ENCODE measurements at regions not wholly inside any gene's neighbourhood (a gene's known extent, or its start where the extent isn't known, plus 50 kb on each side); places are given as distances from the start of the nearest gene placed in this dataset.

DNA sequence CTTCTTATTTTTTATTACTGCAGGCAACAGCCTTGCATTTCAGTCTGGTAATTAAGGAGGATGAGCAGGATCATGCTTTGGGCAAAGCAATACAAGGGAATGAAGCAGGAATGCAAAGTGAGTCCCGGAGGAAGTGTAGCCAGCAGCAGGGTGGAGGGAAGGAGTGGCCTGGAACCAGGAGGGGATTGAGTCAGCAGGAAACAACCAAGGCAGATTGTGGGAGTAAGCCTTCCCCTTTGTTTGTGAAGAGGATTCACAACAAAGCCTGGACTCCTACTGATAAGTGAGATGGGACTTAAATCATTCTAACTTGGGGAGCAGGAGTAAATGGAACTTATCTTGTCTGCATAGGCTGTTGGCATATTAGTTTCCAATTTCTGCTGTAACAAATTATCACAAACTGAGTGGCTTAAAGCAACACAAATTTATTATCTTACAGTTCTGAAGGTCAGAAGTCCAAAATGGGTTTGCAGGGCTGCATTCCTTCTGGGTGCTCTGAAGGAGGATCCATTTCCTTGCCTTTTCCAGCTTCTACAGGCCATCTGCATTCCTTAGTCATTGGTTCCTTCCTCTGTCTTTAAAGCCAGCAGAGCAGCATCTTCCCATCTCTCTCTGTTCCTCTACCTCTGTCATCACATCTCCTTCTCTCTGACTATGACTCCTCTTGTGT lies 93.2 kb upstream of the AP1S2 start:
- Histone ChIP-seq H3K27me3 (ENCODE audit: insufficient read depth) (no peaks in the 10 kb centered on the region), H3K79me2 (ENCODE audit: insufficient read depth) (no peaks in the 10 kb centered on the region), H3K9ac (no peak overlapping the region), H4K20me1 (ENCODE audit: insufficient read depth) (no peaks in the 10 kb centered on the region), H3K4me2 (peak overlapping the region; percentile 56; the same call in 1 of the 2 replicates), H2AFZ (ENCODE audit: low read depth) (peak overlapping the region; percentile 90), H3K27ac (ENCODE audit: low read depth in 2 of 2, low read length in 1 of 2) (peak overlapping the region in 1 of 2 experiments; percentile 65; a peak in 2 of 4 replicates), H3F3A (replicated peaks; ENCODE audit: insufficient read depth) (peaks cover 5% of the 10 kb centered on the region), H3K36me3 (replicated peaks in 1 of 2; ENCODE audit: control insufficient read depth in 1 of 2, insufficient read depth in 2 of 2, low read length in 1 of 2) (no peaks in the 10 kb centered on the region), H3K4me1 (ENCODE audit: control insufficient read depth in 1 of 2, insufficient read depth in 2 of 2, low read depth in 1 of 2, low read length in 1 of 2) (peaks cover 0 to 4% of the 10 kb centered on the region in 2 experiments; a peak in 1 of 4 replicates), H3K4me3 (ENCODE audit: low read depth in 2 of 2, low read length in 1 of 2) (no peak overlapping the region), H3K9me2 (no peaks in the 10 kb centered on the region), H3K9me3 (no peaks in the 10 kb centered on the region)
- ChIA-PET POLR2A (no interaction called here), CTCF (no interaction called here)
- no peak for DNase-seq
- TF ChIP-seq JUND (IDR thresholded peaks at IDR 0.05) (peak; percentile 12; the same call in 1 of the 2 replicates), SIN3A (IDR thresholded peaks at IDR 0.05; ENCODE audit: borderline replicate concordance, low read depth, low read length) (no peak), TAF1 (IDR thresholded peaks at IDR 0.05; ENCODE audit: borderline replicate concordance, low read depth, low read length) (peak; percentile 18; the same call in 1 of the 2 replicates)
- 7% methylated on average over 1 of the region's 1 CpG for WGBS (ENCODE audit: low lambda C conversion rate)

DNA sequence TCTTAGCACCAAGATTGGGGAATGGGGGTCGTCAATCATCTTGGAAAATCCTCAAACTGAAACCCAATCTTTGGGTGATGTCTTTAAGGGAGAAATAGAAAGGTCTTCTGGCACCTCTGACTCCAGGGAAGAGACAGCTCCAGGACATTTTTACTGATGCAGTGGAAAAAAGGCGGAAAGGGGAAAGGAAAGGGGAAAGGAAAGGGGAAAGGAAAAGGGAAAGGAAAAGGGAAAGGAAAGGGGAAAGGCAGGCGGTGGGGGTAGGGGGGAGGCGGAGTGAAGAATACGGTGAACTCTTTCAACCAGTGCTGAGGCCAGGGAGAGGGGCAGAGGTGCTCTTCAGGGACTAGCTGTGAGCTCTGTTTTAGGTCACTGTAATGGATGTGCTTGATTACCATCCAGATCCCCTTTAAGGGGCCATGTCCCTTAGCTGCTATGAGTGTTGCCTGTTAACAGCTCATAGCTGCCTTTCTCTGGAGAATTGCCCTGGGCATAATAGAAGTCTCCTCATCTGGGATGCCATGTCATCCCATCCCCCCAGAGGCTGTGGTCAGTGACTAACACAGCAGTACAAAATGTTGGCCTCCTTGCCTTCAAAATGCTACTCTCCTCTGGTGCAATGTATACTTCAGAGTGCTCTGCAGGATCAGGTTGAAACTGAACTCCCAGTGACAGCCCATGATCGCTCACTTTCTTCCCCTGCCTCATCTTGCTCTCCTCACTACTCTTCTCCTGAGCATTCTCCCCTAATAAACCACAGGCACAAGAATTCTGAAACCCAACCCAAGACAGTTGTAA lies 92.4 kb upstream of the AP1S2 start:
- ChIA-PET POLR2A (no interaction called here), CTCF (no interaction called here)
- H3K9ac ChIP-seq = no peak overlapping the region
- peaks cover 0 to 4% of the 10 kb centered on the region in 2 experiments; a peak in 1 of 4 replicates for H3K4me1 ChIP-seq (ENCODE audit: control insufficient read depth in 1 of 2, insufficient read depth in 2 of 2, low read depth in 1 of 2, low read length in 1 of 2)
- no peak overlapping the region for H3K4me3 ChIP-seq (ENCODE audit: low read depth in 2 of 2, low read length in 1 of 2)
- H4K20me1 ChIP-seq (ENCODE audit: insufficient read depth) = no peaks in the 10 kb centered on the region
- TF ChIP-seq POLR2AphosphoS5 (IDR thresholded peaks at IDR 0.05; ENCODE audit: low read depth, low read length) (no peak), JUND (IDR thresholded peaks at IDR 0.05) (peak; percentile 49; the same call in 1 of the 2 replicates), FOXM1 (IDR thresholded peaks at IDR 0.05; ENCODE audit: low read depth) (no peak), RFX5 (IDR thresholded peaks at IDR 0.05; ENCODE audit: low read length) (no peak), TCF12 (IDR thresholded peaks at IDR 0.05) (peak; percentile 55), EP300 (IDR thresholded peaks at IDR 0.05; ENCODE audit: borderline replicate concordance in 1 of 2, low read depth in 1 of 2, low read length in 1 of 2) (peak in 1 of 2 experiments; percentile 62; a peak in 1 of 4 replicates), SIN3A (IDR thresholded peaks at IDR 0.05; ENCODE audit: borderline replicate concordance, low read depth, low read length) (no peak), MEF2A (IDR thresholded peaks at IDR 0.05; ENCODE audit: borderline replicate concordance, low read depth) (no peak), SMC3 (IDR thresholded peaks at IDR 0.05; ENCODE audit: low read depth, low read length) (no peak), ELF1 (IDR thresholded peaks at IDR 0.05) (no peak), RCOR1 (IDR thresholded peaks at IDR 0.05; ENCODE audit: low read length) (no peak), YY1 (IDR thresholded peaks at IDR 0.05; ENCODE audit: low read depth) (peak; percentile 52; the same call in 1 of the 2 replicates), GABPA (IDR thresholded peaks at IDR 0.05; ENCODE audit: low read depth) (no peak), TAF1 (IDR thresholded peaks at IDR 0.05; ENCODE audit: borderline replicate concordance, low read depth, low read length) (0 out of 2 replicates have a peak, but pooled peaks have one; percentile 19), NFIC (IDR thresholded peaks at IDR 0.05; ENCODE audit: borderline replicate concordance) (peak; percentile 53), FOXJ3 (CRISPR knock-in tag; IDR thresholded peaks at IDR 0.05) (no peak), FOSL2 (IDR thresholded peaks at IDR 0.05; ENCODE audit: borderline replicate concordance, low read depth) (peak; percentile 51; the same call in 1 of the 2 replicates), MXI1 (IDR thresholded peaks at IDR 0.05; ENCODE audit: low read depth, low read length) (no peak), RAD21 (IDR thresholded peaks at IDR 0.05; ENCODE audit: low read length) (no peak)
- TF ChIP-seq, protein P1, sequence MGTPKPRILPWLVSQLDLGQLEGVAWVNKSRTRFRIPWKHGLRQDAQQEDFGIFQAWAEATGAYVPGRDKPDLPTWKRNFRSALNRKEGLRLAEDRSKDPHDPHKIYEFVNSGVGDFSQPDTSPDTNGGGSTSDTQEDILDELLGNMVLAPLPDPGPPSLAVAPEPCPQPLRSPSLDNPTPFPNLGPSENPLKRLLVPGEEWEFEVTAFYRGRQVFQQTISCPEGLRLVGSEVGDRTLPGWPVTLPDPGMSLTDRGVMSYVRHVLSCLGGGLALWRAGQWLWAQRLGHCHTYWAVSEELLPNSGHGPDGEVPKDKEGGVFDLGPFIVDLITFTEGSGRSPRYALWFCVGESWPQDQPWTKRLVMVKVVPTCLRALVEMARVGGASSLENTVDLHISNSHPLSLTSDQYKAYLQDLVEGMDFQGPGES (IDR thresholded peaks at IDR 0.05; ENCODE audit: low read depth, low read length) = no peak
- TF ChIP-seq, protein P2, sequence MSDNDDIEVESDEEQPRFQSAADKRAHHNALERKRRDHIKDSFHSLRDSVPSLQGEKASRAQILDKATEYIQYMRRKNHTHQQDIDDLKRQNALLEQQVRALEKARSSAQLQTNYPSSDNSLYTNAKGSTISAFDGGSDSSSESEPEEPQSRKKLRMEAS (IDR thresholded peaks at IDR 0.05; ENCODE audit: low read depth) = 0 out of 2 replicates have a peak, but pooled peaks have one; percentile 24
- TF ChIP-seq, protein P3, sequence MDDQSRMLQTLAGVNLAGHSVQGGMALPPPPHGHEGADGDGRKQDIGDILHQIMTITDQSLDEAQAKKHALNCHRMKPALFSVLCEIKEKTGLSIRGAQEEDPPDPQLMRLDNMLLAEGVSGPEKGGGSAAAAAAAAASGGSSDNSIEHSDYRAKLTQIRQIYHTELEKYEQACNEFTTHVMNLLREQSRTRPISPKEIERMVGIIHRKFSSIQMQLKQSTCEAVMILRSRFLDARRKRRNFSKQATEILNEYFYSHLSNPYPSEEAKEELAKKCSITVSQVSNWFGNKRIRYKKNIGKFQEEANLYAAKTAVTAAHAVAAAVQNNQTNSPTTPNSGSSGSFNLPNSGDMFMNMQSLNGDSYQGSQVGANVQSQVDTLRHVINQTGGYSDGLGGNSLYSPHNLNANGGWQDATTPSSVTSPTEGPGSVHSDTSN (IDR thresholded peaks at IDR 0.05) = peak; percentile 29; the same call in 1 of the 2 replicates
- no peaks in the 10 kb centered on the region for H3K36me3 ChIP-seq (replicated peaks in 1 of 2; ENCODE audit: control insufficient read depth in 1 of 2, insufficient read depth in 2 of 2, low read length in 1 of 2)
- no peaks in the 10 kb centered on the region for H3K9me3 ChIP-seq
- H3K27me3 ChIP-seq (ENCODE audit: insufficient read depth) = no peaks in the 10 kb centered on the region
- no peaks in the 10 kb centered on the region for H3K9me2 ChIP-seq
- peak overlapping the region; percentile 90 for H2AFZ ChIP-seq (ENCODE audit: low read depth)
- H3F3A ChIP-seq (replicated peaks; ENCODE audit: insufficient read depth) = peaks cover 5% of the 10 kb centered on the region
- no peaks in the 10 kb centered on the region for H3K79me2 ChIP-seq (ENCODE audit: insufficient read depth)
- WGBS (ENCODE audit: low lambda C conversion rate) = 51% methylated on average over 6 of the region's 6 CpGs
- DNase-seq = no peak
- peak overlapping the region; percentile 56 for H3K4me2 ChIP-seq
- H3K27ac ChIP-seq (ENCODE audit: low read depth in 2 of 2, low read length in 1 of 2) = peak overlapping the region in 1 of 2 experiments; percentile 65; a peak in 2 of 4 replicates
